ENCODE measurements at regions not wholly inside any gene's neighbourhood (a gene's known extent, or its start where the extent isn't known, plus 50 kb on each side); places are given as distances from the start of the nearest gene placed in this dataset.
A peak's percentile ranks its signal among the peaks of the same experiment; 100 is the strongest.

DNA sequence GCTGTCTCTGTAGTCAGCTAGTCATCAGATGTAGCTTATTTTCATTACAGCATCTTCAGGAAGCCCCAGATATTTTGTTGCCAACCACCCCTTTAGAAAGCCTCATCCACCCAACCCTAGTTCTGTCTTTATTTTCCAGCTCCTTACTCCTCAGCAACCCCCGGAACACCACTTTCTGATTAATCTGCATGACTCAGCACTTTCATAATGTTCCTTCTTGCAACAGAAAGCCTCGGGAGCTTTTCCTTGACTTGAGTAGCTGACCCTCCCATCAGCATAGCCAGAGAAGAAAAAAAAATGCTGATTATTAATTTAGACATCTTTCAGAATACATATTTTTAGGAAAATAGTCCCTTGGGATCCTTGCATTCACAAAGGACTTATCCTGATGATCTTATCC lies 244.0 kb upstream of the CXCL12 start:
- no peak overlapping the region for H3K27ac ChIP-seq
- no peaks in the 10 kb centered on the region for H3K36me3 ChIP-seq (replicated peaks; ENCODE audit: insufficient read depth, low read depth)
- H3K9me2 ChIP-seq (replicated peaks; ENCODE audit: insufficient read depth): no peaks in the 10 kb centered on the region
- no peaks in the 10 kb centered on the region for H3K27me3 ChIP-seq
- no peaks in the 10 kb centered on the region for H4K20me1 ChIP-seq (ENCODE audit: insufficient read depth, poor library complexity, severe bottlenecking)
- H3K4me1 ChIP-seq (ENCODE audit: insufficient read depth): no peaks in the 10 kb centered on the region
- H3K4me2 ChIP-seq: no peak overlapping the region
- H2AFZ ChIP-seq: no peak overlapping the region
- H3K79me2 ChIP-seq: no peaks in the 10 kb centered on the region
- H3K9me3 ChIP-seq (ENCODE audit: low read depth): no peaks in the 10 kb centered on the region
- no peak overlapping the region for H3K4me3 ChIP-seq
- TF ChIP-seq, protein P1, sequence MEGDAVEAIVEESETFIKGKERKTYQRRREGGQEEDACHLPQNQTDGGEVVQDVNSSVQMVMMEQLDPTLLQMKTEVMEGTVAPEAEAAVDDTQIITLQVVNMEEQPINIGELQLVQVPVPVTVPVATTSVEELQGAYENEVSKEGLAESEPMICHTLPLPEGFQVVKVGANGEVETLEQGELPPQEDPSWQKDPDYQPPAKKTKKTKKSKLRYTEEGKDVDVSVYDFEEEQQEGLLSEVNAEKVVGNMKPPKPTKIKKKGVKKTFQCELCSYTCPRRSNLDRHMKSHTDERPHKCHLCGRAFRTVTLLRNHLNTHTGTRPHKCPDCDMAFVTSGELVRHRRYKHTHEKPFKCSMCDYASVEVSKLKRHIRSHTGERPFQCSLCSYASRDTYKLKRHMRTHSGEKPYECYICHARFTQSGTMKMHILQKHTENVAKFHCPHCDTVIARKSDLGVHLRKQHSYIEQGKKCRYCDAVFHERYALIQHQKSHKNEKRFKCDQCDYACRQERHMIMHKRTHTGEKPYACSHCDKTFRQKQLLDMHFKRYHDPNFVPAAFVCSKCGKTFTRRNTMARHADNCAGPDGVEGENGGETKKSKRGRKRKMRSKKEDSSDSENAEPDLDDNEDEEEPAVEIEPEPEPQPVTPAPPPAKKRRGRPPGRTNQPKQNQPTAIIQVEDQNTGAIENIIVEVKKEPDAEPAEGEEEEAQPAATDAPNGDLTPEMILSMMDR (IDR thresholded peaks at IDR 0.05; ENCODE audit: poor library complexity): no peak
- TF ChIP-seq EZH2 (IDR thresholded peaks at IDR 0.05; ENCODE audit: borderline replicate concordance): no peak
- no peak for TF ChIP-seq EZH2phosphoT487 (IDR thresholded peaks at IDR 0.05; ENCODE audit: low read depth, severe bottlenecking, unreplicated experiment)
- WGBS (ENCODE audit: low lambda C conversion rate, missing lambda C conversion rate): 38% methylated on average over 2 of the region's 2 CpGs
- peak; percentile 23 for DNase-seq (ENCODE audit: low spot score)

DNA sequence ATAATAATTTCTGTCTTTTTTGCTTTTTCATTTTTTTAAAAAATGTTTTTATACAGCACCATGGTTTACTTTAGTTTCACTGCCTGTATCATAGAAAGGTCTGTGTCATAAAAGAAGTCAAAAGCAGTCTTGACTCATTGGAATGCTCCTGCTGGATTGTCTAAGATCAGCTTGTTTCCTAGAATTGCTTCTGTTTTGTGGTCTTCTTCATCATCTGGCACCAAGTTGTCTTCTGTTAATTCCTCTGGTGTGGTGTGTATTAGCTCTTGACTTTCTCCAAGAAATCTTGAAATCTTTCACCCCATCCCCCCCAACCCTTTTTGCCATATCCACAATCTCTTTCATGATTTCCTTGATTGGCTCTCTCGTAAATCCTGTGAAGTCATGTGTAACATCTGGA lies 250.3 kb upstream of the CXCL12 start:
- H3K27ac ChIP-seq: no peak overlapping the region
- no peaks in the 10 kb centered on the region for H3K4me1 ChIP-seq (ENCODE audit: insufficient read depth)
- no peaks in the 10 kb centered on the region for H4K20me1 ChIP-seq (ENCODE audit: insufficient read depth, poor library complexity, severe bottlenecking)
- H3K9me2 ChIP-seq (replicated peaks; ENCODE audit: insufficient read depth): no peaks in the 10 kb centered on the region
- H3K4me3 ChIP-seq: no peak overlapping the region
- DNase-seq (ENCODE audit: low spot score): no peak
- H3K9me3 ChIP-seq (ENCODE audit: low read depth): no peaks in the 10 kb centered on the region
- no peaks in the 10 kb centered on the region for H3K36me3 ChIP-seq (replicated peaks; ENCODE audit: insufficient read depth, low read depth)
- no peaks in the 10 kb centered on the region for H3K27me3 ChIP-seq
- H3K79me2 ChIP-seq: no peaks in the 10 kb centered on the region
- no peak overlapping the region for H3K4me2 ChIP-seq
- WGBS (ENCODE audit: low lambda C conversion rate, missing lambda C conversion rate): 90% methylated on average over 1 of the region's 1 CpG
- no peak overlapping the region for H2AFZ ChIP-seq
- TF ChIP-seq, protein P1 (IDR thresholded peaks at IDR 0.05; ENCODE audit: poor library complexity): no peak
- no peak for TF ChIP-seq EZH2 (IDR thresholded peaks at IDR 0.05; ENCODE audit: borderline replicate concordance)
- no peak for TF ChIP-seq EZH2phosphoT487 (IDR thresholded peaks at IDR 0.05; ENCODE audit: low read depth, severe bottlenecking, unreplicated experiment)

DNA sequence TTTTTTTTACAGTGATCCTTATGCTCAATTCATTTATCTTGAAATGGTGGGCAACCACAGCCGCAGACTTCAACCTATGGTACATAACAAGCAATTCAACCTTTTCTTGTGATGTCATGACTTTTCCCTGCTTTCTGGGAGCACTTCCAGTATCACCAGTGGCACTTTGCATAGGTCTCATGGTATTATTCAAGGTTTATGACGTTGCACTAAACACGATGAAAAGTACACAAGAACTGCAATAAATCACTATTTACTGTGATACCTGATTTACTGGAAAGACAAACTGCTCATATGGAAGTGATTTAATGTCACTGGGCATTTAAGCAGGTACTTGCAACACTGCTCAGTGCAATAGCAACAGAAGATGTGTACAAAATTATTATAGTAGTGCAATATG lies 251.7 kb upstream of the CXCL12 start:
- DNase-seq (ENCODE audit: low spot score): no peak
- Histone ChIP-seq H3K4me2 (no peak overlapping the region), H4K20me1 (ENCODE audit: insufficient read depth, poor library complexity, severe bottlenecking) (no peaks in the 10 kb centered on the region), H3K9me3 (ENCODE audit: low read depth) (no peaks in the 10 kb centered on the region), H3K27me3 (no peaks in the 10 kb centered on the region), H3K36me3 (replicated peaks; ENCODE audit: insufficient read depth, low read depth) (no peaks in the 10 kb centered on the region), H3K9me2 (replicated peaks; ENCODE audit: insufficient read depth) (no peaks in the 10 kb centered on the region), H3K27ac (no peak overlapping the region), H3K4me1 (ENCODE audit: insufficient read depth) (no peaks in the 10 kb centered on the region), H3K79me2 (no peaks in the 10 kb centered on the region), H2AFZ (no peak overlapping the region), H3K4me3 (no peak overlapping the region)
- no peak for TF ChIP-seq EZH2 (IDR thresholded peaks at IDR 0.05; ENCODE audit: borderline replicate concordance)
- TF ChIP-seq, protein P1 (IDR thresholded peaks at IDR 0.05; ENCODE audit: poor library complexity): no peak
- TF ChIP-seq EZH2phosphoT487 (IDR thresholded peaks at IDR 0.05; ENCODE audit: low read depth, severe bottlenecking, unreplicated experiment): no peak
- WGBS (ENCODE audit: low lambda C conversion rate, missing lambda C conversion rate): 55% methylated on average over 3 of the region's 3 CpGs

DNA sequence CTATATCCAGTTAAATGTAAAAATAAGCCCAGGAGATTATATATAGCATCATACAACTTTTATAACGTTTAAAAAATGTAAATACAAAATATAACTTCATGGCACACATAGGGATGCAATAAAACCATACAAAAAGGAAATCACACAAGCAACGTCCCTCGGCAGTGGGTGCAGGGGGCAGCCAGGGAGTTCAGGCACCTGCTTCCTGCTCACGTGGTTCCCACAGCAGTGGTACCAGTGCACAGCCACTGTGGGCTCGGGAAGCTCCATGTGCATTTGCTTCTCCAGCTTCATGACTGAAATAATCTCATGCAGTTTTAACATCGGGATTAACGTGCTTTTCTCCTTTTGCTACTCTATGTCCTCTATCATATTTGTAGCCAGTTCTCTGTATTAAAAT lies 255.5 kb upstream of the CXCL12 start:
- H3K27ac ChIP-seq: no peak overlapping the region
- H3K4me1 ChIP-seq (ENCODE audit: insufficient read depth): no peaks in the 10 kb centered on the region
- H3K36me3 ChIP-seq (replicated peaks; ENCODE audit: insufficient read depth, low read depth): no peaks in the 10 kb centered on the region
- H3K4me3 ChIP-seq: no peak overlapping the region
- no peaks in the 10 kb centered on the region for H3K9me3 ChIP-seq (ENCODE audit: low read depth)
- H3K4me2 ChIP-seq: no peak overlapping the region
- H3K79me2 ChIP-seq: no peaks in the 10 kb centered on the region
- no peaks in the 10 kb centered on the region for H4K20me1 ChIP-seq (ENCODE audit: insufficient read depth, poor library complexity, severe bottlenecking)
- no peak for DNase-seq (ENCODE audit: low spot score)
- TF ChIP-seq EZH2phosphoT487 (IDR thresholded peaks at IDR 0.05; ENCODE audit: low read depth, severe bottlenecking, unreplicated experiment) (no peak), EZH2 (IDR thresholded peaks at IDR 0.05; ENCODE audit: borderline replicate concordance) (no peak)
- TF ChIP-seq, protein P1 (IDR thresholded peaks at IDR 0.05; ENCODE audit: poor library complexity): no peak
- no peaks in the 10 kb centered on the region for H3K9me2 ChIP-seq (replicated peaks; ENCODE audit: insufficient read depth)
- 72% methylated on average over 7 of the region's 7 CpGs for WGBS (ENCODE audit: low lambda C conversion rate, missing lambda C conversion rate)
- H2AFZ ChIP-seq: no peak overlapping the region
- no peaks in the 10 kb centered on the region for H3K27me3 ChIP-seq

Measured in hepatocyte (in vitro differentiated cells).